ENCODE measurements at regions not wholly inside any gene's neighbourhood (a gene's known extent, or its start where the extent isn't known, plus 50 kb on each side); places are given as distances from the start of the nearest gene placed in this dataset.

GRCh38 chr5:125396462-125396861, 650.0 kb upstream of the ZNF608 start:
- DNase-seq: no peak

DNA sequence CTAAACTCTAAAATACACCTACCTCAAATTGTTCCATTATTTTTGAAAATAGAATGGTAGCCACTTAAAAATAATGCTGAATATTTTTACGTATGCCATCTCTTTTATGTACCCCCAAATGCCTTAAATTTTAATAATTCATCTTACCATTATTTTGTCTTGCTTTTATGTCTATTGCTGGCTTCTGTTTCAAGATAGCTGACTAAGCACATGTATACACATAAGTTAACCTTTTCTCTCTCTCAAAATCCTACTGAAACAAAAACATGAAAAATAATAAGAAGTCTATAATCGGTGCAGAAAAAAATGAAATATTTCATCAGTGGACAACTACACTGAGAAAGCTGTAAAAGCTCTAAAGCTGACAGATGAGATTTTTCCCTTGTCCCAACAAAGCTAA, 652.0 kb upstream of the ZNF608 start:
- DNase-seq: no peak

DNA sequence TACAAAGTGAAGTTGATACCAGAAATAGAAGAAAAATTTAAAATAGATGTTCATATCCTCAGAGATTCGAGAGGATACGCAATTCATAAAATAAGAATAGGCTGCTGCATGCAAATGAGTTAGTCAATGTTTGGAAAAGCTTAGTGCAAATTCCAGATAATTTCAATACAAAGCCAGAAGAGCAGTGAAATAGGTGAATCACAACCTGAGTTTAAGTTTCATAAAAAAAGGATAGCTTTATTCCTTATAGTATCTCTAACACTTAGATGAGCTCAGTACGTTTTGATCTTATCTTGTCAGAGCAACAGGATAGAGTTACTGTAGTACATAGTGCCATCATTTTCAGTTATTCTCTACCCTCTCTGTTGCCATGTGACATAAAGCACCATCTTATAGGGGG, 653.4 kb upstream of the ZNF608 start:
- DNase-seq: no peak

- DNase-seq: no peak
These were observed 655.5 kb upstream of the ZNF608 start for GRCh38 chr5:125401724-125402622.

DNA sequence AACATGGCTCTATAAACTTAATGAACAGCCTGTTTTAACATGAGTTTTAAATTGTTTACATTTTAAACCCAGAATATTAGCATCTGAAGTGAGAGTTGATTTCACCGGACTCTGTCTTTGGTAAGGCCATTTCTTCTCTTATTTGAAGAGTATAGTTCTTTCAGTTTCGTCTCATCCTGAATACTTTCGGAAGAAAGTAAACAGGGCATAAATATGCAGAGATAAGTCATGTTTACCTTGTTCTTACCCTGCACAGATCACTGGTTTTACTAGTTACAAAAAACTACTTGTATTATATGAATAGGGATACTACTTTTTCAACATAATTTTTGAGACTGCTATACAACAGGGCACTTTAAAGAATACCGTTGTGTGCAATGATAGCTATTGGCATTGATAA, 656.3 kb upstream of the ZNF608 start:
- no peak for DNase-seq

DNA sequence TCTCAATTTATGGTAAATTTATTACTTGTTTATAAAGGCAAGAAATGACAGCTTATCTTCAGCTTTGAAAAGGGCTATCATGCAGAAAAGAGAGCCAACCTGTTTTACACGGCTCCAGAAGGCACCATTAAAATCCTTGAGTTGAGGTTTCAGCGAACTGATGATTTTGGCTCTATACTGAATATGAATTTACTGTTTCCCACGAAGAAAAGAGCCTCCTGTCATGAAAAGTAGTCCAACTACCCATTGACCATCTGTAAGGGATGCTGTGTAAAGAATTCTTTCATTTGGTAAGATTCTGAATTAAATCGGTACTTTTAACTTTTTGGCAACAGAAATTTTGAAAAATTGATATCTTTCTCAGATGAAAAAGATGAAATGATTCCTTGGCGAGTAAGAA, 657.6 kb upstream of the ZNF608 start:
- no peak for DNase-seq

DNA sequence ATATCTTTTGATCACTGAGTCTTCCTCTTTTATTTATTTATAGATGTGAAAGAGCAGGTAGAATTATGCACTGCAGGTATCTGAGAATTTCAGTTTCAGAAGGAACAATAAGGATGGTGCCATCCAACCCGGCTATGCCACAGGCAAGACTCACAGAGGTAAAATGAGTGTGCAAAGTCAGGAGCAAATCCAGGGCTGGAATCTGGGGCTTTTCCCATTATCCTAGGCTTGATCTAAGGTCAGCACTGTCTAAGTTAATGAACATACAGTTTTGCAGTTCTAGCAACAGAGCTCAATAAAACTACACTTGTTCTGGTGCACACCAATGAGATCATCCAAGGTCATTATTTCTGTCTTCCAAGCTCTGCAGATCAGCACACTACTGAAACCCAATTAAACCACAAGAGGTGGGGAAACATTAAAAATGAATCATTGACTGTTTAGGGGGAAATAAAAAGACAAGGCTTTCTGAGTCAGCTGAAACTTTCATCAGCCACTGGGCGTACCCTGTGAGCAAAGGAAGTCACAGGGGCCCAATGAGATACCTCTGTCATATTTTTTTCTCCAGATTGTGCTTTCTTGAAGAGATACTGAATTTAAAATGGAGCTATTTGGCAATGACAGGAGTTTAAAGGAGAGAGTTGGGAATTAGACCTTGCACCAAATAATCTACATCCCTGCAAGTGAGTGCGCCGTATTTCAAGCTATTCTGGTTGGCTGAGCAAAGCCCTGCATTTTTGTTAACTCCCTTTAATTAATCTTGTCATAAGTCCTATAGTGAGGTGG, 662.2 kb upstream of the ZNF608 start:
- DNase-seq: peak; percentile 61

DNA sequence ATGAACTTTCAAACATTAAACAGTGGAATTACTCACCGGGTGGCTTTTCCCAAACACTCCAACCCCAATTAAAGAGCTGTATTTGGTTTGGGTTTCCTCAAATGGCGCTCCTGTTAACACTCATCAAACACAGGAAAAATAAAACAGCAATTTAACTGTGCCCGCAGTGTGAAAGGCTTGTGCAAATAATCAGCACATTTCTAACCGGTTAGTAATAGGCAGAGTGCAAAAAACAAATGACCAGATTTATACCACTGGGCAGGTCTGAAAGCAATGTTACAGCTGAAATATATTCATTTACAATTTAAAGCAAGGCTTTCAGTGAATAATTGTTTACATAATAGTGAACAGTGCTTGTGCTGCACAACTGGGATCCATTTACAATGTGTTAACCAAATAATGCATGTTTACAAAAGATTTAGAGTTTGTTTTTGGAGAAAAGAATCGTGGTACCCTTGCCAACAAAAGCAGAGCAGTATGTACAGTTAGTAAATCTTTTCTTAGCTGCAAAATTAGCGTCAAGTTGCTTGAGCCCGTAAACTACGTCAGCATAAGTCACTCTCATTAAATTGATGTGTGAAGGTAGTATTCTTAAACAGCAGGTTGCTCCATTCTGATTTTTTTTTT, 662.9 kb upstream of the ZNF608 start:
- peak; percentile 57 for DNase-seq

- DNase-seq: peak; percentile 63
These were observed 663.6 kb upstream of the ZNF608 start for GRCh38 chr5:125409861-125410536.

- DNase-seq: peak; percentile 41
These were observed 664.2 kb upstream of the ZNF608 start for GRCh38 chr5:125410537-125411070.

- DNase-seq: peak; percentile 61
These were observed 664.8 kb upstream of the ZNF608 start for GRCh38 chr5:125411071-125411743.

GRCh38 chr5:125411744-125412560, 665.5 kb upstream of the ZNF608 start:
- peak; percentile 76 for DNase-seq

GRCh38 chr5:125412561-125413495, 666.4 kb upstream of the ZNF608 start:
- peak; percentile 79 for DNase-seq

DNA sequence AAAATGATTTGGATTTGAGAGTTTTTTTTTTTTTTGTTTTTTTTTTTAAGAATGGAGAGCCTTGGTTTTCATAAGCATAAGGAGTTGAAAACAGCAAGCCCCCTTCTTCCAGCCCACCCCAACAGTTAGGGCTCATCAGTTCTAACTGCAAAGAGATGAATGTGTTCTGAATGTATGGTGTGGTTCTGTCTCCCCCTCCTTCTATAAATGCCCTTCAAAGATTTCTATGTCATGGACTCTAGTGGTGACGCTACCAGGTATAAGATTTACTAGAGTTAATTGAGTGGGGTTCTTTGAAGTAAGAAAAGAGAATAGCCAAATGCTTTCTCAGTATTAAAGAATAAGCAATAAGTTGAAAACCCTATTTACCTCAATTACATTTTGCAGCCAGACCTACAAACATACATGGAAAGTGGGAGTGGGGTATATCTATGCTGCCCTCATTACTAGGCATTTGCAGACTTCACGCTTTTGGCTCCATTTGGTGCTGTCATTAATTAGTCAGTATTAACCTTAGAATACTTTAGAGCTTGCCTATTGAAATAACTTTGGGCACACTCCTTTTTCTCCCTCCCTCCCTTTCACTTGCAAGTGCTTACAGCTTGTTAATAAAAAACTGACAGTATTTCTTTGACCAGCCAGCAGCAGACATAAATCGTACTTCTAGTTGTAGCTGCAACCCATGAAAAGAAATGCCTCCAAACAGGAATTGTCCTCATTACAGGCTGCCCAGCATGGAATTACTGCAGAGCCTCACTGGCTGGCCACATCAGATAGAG, 667.2 kb upstream of the ZNF608 start:
- DNase-seq: peak; percentile 61

GRCh38 chr5:125415126-125415525, 668.7 kb upstream of the ZNF608 start:
- no peak for DNase-seq

- no peak for DNase-seq
These were observed 669.6 kb upstream of the ZNF608 start for GRCh38 chr5:125416055-125416454.

- DNase-seq: no peak
These were observed 674.6 kb upstream of the ZNF608 start for GRCh38 chr5:125421006-125421405.

GRCh38 chr5:125422342-125422741, 675.9 kb upstream of the ZNF608 start:
- DNase-seq: no peak

Measured in right kidney (tissue), 1 donor.